Nephron progenitor cell (in vitro differentiated cells): ENCODE measurements at regions not wholly inside any gene's neighbourhood (a gene's known extent, or its start where the extent isn't known, plus 50 kb on each side); places are given as distances from the start of the nearest gene placed in this dataset.

Experiments
- DNase-seq: peaks from one replicate; pipeline ENCODE4 v3.0.0; 2021
- H3K27ac Mint-ChIP-seq: 2 replicates; pipeline ENCODE4 v1.8.0; 2021; ENCODE audit warnings: mild to moderate bottlenecking, moderate library complexity, mixed read lengths
- H3K27me3 Mint-ChIP-seq: 2 replicates; pipeline ENCODE4 v1.8.0; 2021; ENCODE audit warnings: mild to moderate bottlenecking, low read depth, mixed read lengths; ENCODE audit not compliant: poor library complexity
- H3K36me3 Mint-ChIP-seq: 2 replicates; pipeline ENCODE4 v1.8.0; 2021; ENCODE audit warnings: low read depth, mixed read lengths
- H3K4me1 Mint-ChIP-seq: 2 replicates; pipeline ENCODE4 v1.8.0; 2021; ENCODE audit warnings: mixed read lengths
- H3K4me3 Mint-ChIP-seq: 2 replicates; pipeline ENCODE4 v1.8.0; 2021; ENCODE audit warnings: mild to moderate bottlenecking, moderate library complexity, mixed read lengths
- H3K9me3 Mint-ChIP-seq: 2 replicates; pipeline ENCODE4 v1.8.0; 2021; ENCODE audit warnings: mild to moderate bottlenecking, moderate library complexity, mixed read lengths
- TF ChIP-seq, protein P1 (sequence below): fragments of 200-600 bp; sonication (generic); IDR thresholded peaks from 2 replicates; pipeline ENCODE4 v1.5.0; 2021; ENCODE audit warnings: antibody characterized with exemption

DNA sequence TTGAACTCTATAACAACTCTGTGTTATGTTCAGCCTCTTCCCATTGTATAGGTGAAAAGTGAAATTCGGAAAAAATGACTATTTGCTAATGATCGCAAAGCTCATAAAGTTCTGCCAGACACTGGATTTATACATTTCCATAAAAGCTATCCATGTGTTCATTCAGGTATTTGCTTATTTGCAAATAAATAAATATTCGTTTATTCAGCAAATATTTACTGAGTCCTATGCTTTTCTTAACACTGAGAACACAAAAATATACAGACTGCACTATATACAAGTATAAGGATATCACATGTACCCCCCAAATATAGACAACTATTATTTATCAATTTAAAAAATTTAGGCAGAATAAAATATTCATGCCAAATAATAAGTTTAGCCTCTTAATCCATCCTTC, 63.2 kb upstream of the ATP8B1 start:
- Mint-ChIP-seq H3K4me3 (no peak overlapping the region), H3K36me3 (no peaks in the 10 kb centered on the region), H3K4me1 (no peaks in the 10 kb centered on the region), H3K9me3 (peaks cover under 1% of the 10 kb centered on the region), H3K27ac (no peak overlapping the region), H3K27me3 (peaks cover 26% of the 10 kb centered on the region)
- TF ChIP-seq, protein P1, sequence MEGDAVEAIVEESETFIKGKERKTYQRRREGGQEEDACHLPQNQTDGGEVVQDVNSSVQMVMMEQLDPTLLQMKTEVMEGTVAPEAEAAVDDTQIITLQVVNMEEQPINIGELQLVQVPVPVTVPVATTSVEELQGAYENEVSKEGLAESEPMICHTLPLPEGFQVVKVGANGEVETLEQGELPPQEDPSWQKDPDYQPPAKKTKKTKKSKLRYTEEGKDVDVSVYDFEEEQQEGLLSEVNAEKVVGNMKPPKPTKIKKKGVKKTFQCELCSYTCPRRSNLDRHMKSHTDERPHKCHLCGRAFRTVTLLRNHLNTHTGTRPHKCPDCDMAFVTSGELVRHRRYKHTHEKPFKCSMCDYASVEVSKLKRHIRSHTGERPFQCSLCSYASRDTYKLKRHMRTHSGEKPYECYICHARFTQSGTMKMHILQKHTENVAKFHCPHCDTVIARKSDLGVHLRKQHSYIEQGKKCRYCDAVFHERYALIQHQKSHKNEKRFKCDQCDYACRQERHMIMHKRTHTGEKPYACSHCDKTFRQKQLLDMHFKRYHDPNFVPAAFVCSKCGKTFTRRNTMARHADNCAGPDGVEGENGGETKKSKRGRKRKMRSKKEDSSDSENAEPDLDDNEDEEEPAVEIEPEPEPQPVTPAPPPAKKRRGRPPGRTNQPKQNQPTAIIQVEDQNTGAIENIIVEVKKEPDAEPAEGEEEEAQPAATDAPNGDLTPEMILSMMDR, result no peak
- no peak for DNase-seq

DNA sequence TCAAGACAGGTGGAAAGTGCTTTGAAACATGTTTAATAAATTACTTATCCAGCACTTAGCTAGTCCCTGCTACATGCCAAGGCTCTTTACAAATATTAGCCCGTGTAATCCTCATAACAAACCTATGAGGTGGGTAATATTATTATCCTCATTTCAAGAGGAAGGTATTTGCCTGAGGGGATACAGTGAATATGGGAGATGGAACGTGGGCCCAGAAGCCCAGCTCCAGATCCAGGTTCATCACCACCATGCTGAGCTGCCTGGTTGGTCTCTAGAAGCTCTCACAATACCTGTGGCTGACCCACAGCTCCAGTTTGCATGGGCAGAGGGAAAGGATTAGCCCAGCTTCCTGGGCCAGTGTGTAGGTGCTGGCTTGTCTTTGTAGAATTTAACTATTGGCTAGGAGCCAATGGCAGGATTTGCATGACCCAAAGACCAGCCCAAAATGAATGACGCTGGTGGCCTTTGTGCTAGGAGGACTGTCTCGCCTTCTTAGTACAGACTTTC, 61.6 kb upstream of the ATP8B1 start:
- Mint-ChIP-seq H3K4me3 (no peak overlapping the region), H3K27me3 (peaks cover 23% of the 10 kb centered on the region), H3K4me1 (no peaks in the 10 kb centered on the region), H3K27ac (no peak overlapping the region), H3K9me3 (no peaks in the 10 kb centered on the region), H3K36me3 (no peaks in the 10 kb centered on the region)
- TF ChIP-seq, protein P1, result no peak
- DNase-seq, result no peak

DNA sequence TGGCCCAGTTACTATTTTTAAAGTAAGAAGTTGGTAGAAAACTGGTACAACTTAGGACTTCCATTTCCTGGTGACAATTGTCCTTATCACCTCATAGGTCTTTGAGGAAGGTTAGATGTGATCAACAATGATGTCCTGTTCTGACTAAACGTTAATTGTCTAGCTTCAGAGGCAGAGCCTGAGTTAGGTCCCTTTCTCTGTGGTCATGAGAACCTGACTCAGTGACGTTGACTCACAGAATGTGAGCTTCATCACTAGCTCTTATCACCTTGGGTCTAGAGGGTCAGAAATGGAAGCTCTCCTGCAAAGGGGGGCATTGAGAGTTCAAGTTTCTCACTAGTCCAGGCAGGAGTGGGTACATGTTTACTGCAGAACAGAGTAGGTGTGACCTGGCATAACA, 60.6 kb upstream of the ATP8B1 start:
- TF ChIP-seq, protein P1, result no peak
- no peak overlapping the region for H3K27ac Mint-ChIP-seq
- DNase-seq, result no peak
- peaks cover 23% of the 10 kb centered on the region for H3K27me3 Mint-ChIP-seq
- H3K4me3 Mint-ChIP-seq, result no peak overlapping the region
- no peaks in the 10 kb centered on the region for H3K36me3 Mint-ChIP-seq
- no peaks in the 10 kb centered on the region for H3K4me1 Mint-ChIP-seq
- no peaks in the 10 kb centered on the region for H3K9me3 Mint-ChIP-seq

DNA sequence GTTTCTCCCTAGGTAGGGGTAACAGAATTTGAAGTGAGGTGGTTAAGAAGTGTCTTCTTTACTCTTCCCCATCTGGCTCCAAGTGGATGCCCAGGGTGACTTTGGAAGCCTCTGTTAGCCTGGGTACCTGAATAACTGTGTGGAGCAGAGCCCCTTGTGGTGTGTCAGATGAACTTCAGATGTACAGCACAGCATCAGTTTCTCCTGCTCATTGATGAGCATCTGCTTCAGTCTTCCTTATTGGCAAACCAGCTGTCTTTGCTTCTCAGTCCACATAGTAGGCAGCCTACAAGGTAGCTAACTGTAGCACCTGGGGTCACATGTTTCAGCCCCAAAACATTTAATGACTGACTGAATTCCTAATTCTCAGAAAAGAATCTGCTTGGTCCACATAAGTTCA, 56.2 kb upstream of the ATP8B1 start:
- Mint-ChIP-seq H3K9me3 (no peaks in the 10 kb centered on the region), H3K4me3 (no peak overlapping the region), H3K27ac (no peak overlapping the region), H3K4me1 (peaks cover 15% of the 10 kb centered on the region), H3K36me3 (no peaks in the 10 kb centered on the region), H3K27me3 (peaks cover 31% of the 10 kb centered on the region)
- no peak for DNase-seq
- TF ChIP-seq, protein P1, result peak; percentile 31

DNA sequence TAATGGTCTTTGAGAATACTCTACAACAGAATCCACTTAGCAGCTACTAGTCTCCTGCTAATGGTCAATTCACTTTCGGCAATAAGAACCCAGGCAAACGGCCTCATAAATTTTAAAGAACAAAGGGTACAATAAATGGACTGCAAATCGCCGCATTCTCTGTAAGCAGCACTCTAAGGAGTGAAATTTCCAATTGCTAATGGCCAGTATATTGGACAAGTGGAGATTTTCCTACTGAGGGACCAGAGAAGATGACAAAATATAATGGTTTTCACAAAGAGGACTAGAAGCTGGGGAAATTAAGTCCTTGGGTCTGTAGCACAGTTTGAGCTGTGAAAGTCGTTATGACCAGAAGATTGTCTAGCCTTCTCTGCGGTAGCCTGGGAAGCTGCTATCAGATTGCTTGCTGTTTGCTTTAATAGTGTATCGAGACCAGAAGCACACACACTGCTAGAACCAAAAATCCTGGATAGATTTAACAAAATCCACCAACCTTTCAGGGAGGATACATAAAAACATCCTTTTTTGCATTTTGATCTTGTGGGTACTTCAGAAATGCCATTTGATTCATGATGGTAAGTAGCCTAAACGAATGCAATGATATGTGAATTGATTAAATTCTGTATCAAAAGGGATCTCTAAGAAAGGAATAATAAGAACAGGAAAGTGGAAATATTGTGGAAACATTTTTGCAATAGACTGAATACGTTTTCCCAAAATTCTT, 53.6 kb upstream of the ATP8B1 start:
- H3K27me3 Mint-ChIP-seq, result peaks cover 35% of the 10 kb centered on the region
- H3K4me1 Mint-ChIP-seq, result peaks cover 15% of the 10 kb centered on the region
- no peak overlapping the region for H3K4me3 Mint-ChIP-seq
- DNase-seq, result no peak
- no peaks in the 10 kb centered on the region for H3K9me3 Mint-ChIP-seq
- H3K36me3 Mint-ChIP-seq, result no peaks in the 10 kb centered on the region
- TF ChIP-seq, protein P1, result no peak
- H3K27ac Mint-ChIP-seq, result no peak overlapping the region

DNA sequence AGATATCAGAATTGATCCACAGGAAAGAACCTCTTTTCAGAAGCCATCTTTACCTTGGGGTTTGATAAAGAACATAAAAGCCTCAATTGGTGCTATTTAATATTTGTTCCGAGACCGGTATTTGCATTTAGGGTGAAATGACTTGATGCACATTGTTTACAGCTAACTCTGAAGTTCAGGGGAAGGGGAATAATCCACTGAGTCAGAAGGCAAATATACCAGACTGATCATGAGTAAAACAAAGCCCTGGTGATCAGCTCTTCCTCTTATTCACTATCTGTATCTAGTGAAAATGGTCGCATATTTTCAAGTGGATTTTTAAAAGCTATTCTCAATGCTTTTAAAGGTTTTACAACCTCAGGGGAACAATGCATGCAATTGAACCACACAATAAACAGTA, 53.0 kb upstream of the ATP8B1 start:
- TF ChIP-seq, protein P1, result no peak
- peaks cover 15% of the 10 kb centered on the region for H3K4me1 Mint-ChIP-seq
- no peak overlapping the region for H3K27ac Mint-ChIP-seq
- DNase-seq, result no peak
- no peaks in the 10 kb centered on the region for H3K36me3 Mint-ChIP-seq
- H3K27me3 Mint-ChIP-seq, result peaks cover 39% of the 10 kb centered on the region
- no peaks in the 10 kb centered on the region for H3K9me3 Mint-ChIP-seq
- H3K4me3 Mint-ChIP-seq, result no peak overlapping the region
